ENCODE measurements at regions not wholly inside any gene's neighbourhood (a gene's known extent, or its start where the extent isn't known, plus 50 kb on each side); places are given as distances from the start of the nearest gene placed in this dataset.

- TF ChIP-seq MXI1 (IDR thresholded peaks at IDR 0.05; ENCODE audit: borderline replicate concordance, low read depth, low read length) (no peak), NFE2L2 (IDR thresholded peaks at IDR 0.05; ENCODE audit: low read depth, low read length) (no peak), FOS (IDR thresholded peaks at IDR 0.05; ENCODE audit: low read depth, low read length) (no peak)
These were observed 187.9 kb upstream of the GNPDA2 start (continued) for GRCh38 chr4:44914223-44914622.

GRCh38 chr4:44912980-44913379 is 186.6 kb upstream of the GNPDA2 start:
- CTCF ChIA-PET: no interaction called here
- no peak for TF ChIP-seq POLR2A (IDR thresholded peaks at IDR 0.05; ENCODE audit: low read depth, low read length)
- no peak for TF ChIP-seq MAFK (IDR thresholded peaks at IDR 0.05; ENCODE audit: low read depth, low read length)
- TF ChIP-seq SMC3 (IDR thresholded peaks at IDR 0.05; ENCODE audit: low read depth, low read length): no peak
- TF ChIP-seq CHD1 (IDR thresholded peaks at IDR 0.05; ENCODE audit: low read depth, low read length): no peak
- TF ChIP-seq RCOR1 (IDR thresholded peaks at IDR 0.05; ENCODE audit: insufficient replicate concordance, low read length): no peak
- no peak for TF ChIP-seq MXI1 (IDR thresholded peaks at IDR 0.05; ENCODE audit: borderline replicate concordance, low read depth, low read length)
- TF ChIP-seq CTCF (conservative IDR thresholded peaks at IDR 0.05; ENCODE audit: low read depth, low read length): no peak
- TF ChIP-seq ELK1 (IDR thresholded peaks at IDR 0.05; ENCODE audit: borderline replicate concordance, low read depth, low read length): no peak
- TF ChIP-seq CEBPB (IDR thresholded peaks at IDR 0.05; ENCODE audit: low read depth, low read length): no peak
- no peak for TF ChIP-seq RAD21 (IDR thresholded peaks at IDR 0.05; ENCODE audit: low read length)
- no peak for TF ChIP-seq FOS (IDR thresholded peaks at IDR 0.05; ENCODE audit: low read depth, low read length)
- TF ChIP-seq USF2 (IDR thresholded peaks at IDR 0.05; ENCODE audit: low read depth, low read length): no peak
- no peak for TF ChIP-seq BHLHE40 (IDR thresholded peaks at IDR 0.05; ENCODE audit: low read depth, low read length)
- no peak for TF ChIP-seq RFX5 (IDR thresholded peaks at IDR 0.05; ENCODE audit: low read depth, low read length)
- no peak for TF ChIP-seq NFE2L2 (IDR thresholded peaks at IDR 0.05; ENCODE audit: low read depth, low read length)

More at GRCh38 chr4:44912980-44913379, 186.6 kb upstream of the GNPDA2 start:
- POLR2A ChIA-PET (ENCODE audit: unreplicated experiment): no interaction called here
- Histone ChIP-seq H3K9me1 (ENCODE audit: insufficient read depth, low read length) (no peaks in the 10 kb centered on the region), H3K9ac (ENCODE audit: low read depth, low read length) (no peak overlapping the region), H2BK5ac (ENCODE audit: low read depth, low read length, poor library complexity, severe bottlenecking) (no peak overlapping the region), H2BK20ac (ENCODE audit: low read depth, low read length) (no peak overlapping the region), H3K23ac (ENCODE audit: low read depth, low read length) (no peak overlapping the region), H3K27ac (ENCODE audit: insufficient read depth, low read length) (no peak overlapping the region), H3K14ac (replicated peaks; ENCODE audit: low read depth, low read length) (no peak overlapping the region), H4K20me1 (ENCODE audit: insufficient read depth, low read length) (no peaks in the 10 kb centered on the region), H3K4me1 (ENCODE audit: control insufficient read depth, insufficient read depth, low read length) (no peaks in the 10 kb centered on the region), H3K56ac (ENCODE audit: extremely low read depth, insufficient read depth, low read length) (no peak overlapping the region), H2AFZ (replicated peaks; ENCODE audit: low read length, poor library complexity) (no peak overlapping the region), H3K4me2 (ENCODE audit: low read depth, low read length) (no peak overlapping the region), H3K36me3 (ENCODE audit: control insufficient read depth, insufficient read depth, low read length) (no peaks in the 10 kb centered on the region), H2BK120ac (ENCODE audit: low read depth, low read length) (no peak overlapping the region), H4K8ac (ENCODE audit: low read depth in 2 of 2, low read length in 2 of 2) (no peak overlapping the region), H2AK9ac (replicated peaks; ENCODE audit: low read depth, low read length, poor library complexity) (no peak overlapping the region), H3K4me3 (ENCODE audit: insufficient read depth, low read depth, low read length) (no peak overlapping the region), H3K9me3 (ENCODE audit: control insufficient read depth, insufficient read depth, low read length) (0 out of 2 replicates have a peak, but pooled peaks cover 2% of the 10 kb centered on the region), H3K79me1 (ENCODE audit: low read depth in 1 of 2, low read length in 2 of 2) (no peaks in the 10 kb centered on the region), H3K4ac (ENCODE audit: low read depth, low read length) (no peak overlapping the region), H3K27me3 (ENCODE audit: control insufficient read depth, insufficient read depth, low read length) (no peaks in the 10 kb centered on the region), H4K91ac (ENCODE audit: insufficient read depth, low read depth, low read length) (no peak overlapping the region), H2AK5ac (ENCODE audit: low read depth, low read length) (no peak overlapping the region), H3K18ac (ENCODE audit: low read depth, low read length) (no peak overlapping the region), H4K5ac (ENCODE audit: low read depth, low read length) (no peak overlapping the region), H2BK15ac (ENCODE audit: low read depth, low read length) (no peak overlapping the region)
- in situ Hi-C loops (cut with MboI; ENCODE audit: low sequenced_read_pairs): no loop called here
- no peak for DNase-seq
- no TSS peak for BruUV-seq (replicated peaks)
- intact Hi-C loops (cut with micrococcal nuclease): no loop called here
- dilution Hi-C loops (cut with HindIII; ENCODE audit: low sequenced_read_pairs, unreplicated experiment): no loop called here
- WGBS, 2 experiments (ENCODE audit: extremely low coverage in 2 of 2, insufficient read length in 1 of 2): 80% methylated on average over 2 of the region's 3 CpGs; no CpG with 5 or more reads in 1 of the 2 experiments
- no peak for ATAC-seq (ENCODE audit: low read depth)

All from IMR-90 (cell line).